ENCODE measurements at regions not wholly inside any gene's neighbourhood (a gene's known extent, or its start where the extent isn't known, plus 50 kb on each side); places are given as distances from the start of the nearest gene placed in this dataset.
"Not testable (repeated sequence)": the region's sequence is repeated elsewhere in the genome, so short reads cannot be mapped to it uniquely, and the experiment has no call there.

GRCh38 chr12:116327992-116328391 lies 50.5 kb upstream of the MED13L start:
- DNase-seq, result not testable (repeated sequence)

GRCh38 chr12:116331876-116332275 lies 54.4 kb upstream of the MED13L start:
- DNase-seq, result no peak

- DNase-seq, result no peak
Measured at GRCh38 chr12:116332705-116333380, 55.4 kb upstream of the MED13L start.

GRCh38 chr12:116333402-116333801 lies 55.9 kb upstream of the MED13L start:
- DNase-seq, result no peak

- DNase-seq, result peak; percentile 27
Measured at GRCh38 chr12:116336542-116337065, 59.1 kb upstream of the MED13L start.

GRCh38 chr12:116337312-116337711 lies 59.8 kb upstream of the MED13L start:
- DNase-seq, result no peak

- DNase-seq, result no peak
Measured at GRCh38 chr12:116338064-116338846, 60.8 kb upstream of the MED13L start.

GRCh38 chr12:116339062-116339461 lies 61.6 kb upstream of the MED13L start:
- no peak for DNase-seq

GRCh38 chr12:116339800-116340371 lies 62.4 kb upstream of the MED13L start:
- DNase-seq, result no peak

- DNase-seq, result no peak
Measured at GRCh38 chr12:116343331-116343884, 65.9 kb upstream of the MED13L start.

GRCh38 chr12:116346222-116346621 lies 68.7 kb upstream of the MED13L start:
- no peak for DNase-seq

- DNase-seq, result no peak
Measured at GRCh38 chr12:116346741-116347140, 69.2 kb upstream of the MED13L start.

GRCh38 chr12:116347265-116347664 lies 69.8 kb upstream of the MED13L start:
- DNase-seq, result no peak

- no peak for DNase-seq
Measured at GRCh38 chr12:116352315-116352835, 74.9 kb upstream of the MED13L start.

- DNase-seq, result no peak
Measured at GRCh38 chr12:116353958-116354357, 76.5 kb upstream of the MED13L start.

- DNase-seq, result no peak
Measured at GRCh38 chr12:116354534-116354933, 77.0 kb upstream of the MED13L start.

GRCh38 chr12:116354950-116355783 lies 77.7 kb upstream of the MED13L start:
- DNase-seq, result no peak

- no peak for DNase-seq
Measured at GRCh38 chr12:116358536-116358892, 81.0 kb upstream of the MED13L start.

GRCh38 chr12:116358893-116359761 lies 81.6 kb upstream of the MED13L start:
- peak; percentile 74 for DNase-seq

- peak; percentile 24 for DNase-seq
Measured at GRCh38 chr12:116360579-116361413, 83.3 kb upstream of the MED13L start.
